ENCODE measurements at regions not wholly inside any gene's neighbourhood (a gene's known extent, or its start where the extent isn't known, plus 50 kb on each side); places are given as distances from the start of the nearest gene placed in this dataset.

DNA sequence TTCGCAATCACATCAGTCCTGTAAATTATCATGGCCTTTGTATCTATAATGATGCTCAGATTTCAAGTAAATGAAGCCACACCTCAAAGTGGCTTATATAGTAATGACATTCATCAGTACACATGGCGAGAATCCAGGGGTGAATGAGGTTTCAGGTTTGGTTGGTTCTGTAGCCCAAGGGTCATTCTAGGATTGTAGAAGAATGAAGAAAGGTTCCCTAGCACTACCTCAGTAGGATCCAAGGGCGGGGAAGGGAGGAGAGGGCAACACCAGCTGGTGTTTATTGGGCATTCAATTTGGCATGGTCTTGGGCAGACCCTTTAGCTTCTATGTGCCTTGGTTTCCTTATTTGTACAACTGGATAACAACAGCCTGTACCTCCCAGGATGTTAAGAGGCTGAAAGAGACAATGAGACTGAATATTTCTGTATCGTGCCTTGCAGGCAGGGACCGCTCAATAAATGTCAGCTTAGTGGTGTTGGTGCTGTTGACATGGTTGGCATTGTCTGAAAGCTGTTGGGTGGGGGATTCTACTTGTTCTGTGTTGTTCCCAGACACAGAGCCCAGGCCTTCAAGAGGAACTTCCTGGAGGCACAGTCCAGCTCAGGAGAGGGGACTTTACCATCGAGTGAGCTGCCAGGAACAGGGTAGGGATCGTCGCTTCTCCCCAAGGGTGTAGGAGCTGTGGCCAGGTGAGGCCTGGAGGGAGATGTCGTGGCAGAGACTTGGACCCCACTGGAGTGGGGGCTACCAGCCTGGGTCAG lies 388.2 kb downstream of the PTPRU start:
- Histone ChIP-seq H3K9me3 (peaks cover 0 to 14% (median 11%) of the 10 kb centered on the region in 4 donors), H3K36me3 (no peaks in the 10 kb centered on the region), H3K4me1 (no peaks in the 10 kb centered on the region), H3K27me3 (peaks cover 0 to 19% (median 0%) of the 10 kb centered on the region in 4 donors), H3K27ac (replicated peaks in 1 of 4) (no peak overlapping the region), H3K4me3 (no peak overlapping the region)
- DNase-seq (ENCODE audit: extremely low spot score), result peak; percentile 86
- no peak for TF ChIP-seq POLR2AphosphoS5 (IDR thresholded peaks at IDR 0.05)
- TF ChIP-seq, protein P1, sequence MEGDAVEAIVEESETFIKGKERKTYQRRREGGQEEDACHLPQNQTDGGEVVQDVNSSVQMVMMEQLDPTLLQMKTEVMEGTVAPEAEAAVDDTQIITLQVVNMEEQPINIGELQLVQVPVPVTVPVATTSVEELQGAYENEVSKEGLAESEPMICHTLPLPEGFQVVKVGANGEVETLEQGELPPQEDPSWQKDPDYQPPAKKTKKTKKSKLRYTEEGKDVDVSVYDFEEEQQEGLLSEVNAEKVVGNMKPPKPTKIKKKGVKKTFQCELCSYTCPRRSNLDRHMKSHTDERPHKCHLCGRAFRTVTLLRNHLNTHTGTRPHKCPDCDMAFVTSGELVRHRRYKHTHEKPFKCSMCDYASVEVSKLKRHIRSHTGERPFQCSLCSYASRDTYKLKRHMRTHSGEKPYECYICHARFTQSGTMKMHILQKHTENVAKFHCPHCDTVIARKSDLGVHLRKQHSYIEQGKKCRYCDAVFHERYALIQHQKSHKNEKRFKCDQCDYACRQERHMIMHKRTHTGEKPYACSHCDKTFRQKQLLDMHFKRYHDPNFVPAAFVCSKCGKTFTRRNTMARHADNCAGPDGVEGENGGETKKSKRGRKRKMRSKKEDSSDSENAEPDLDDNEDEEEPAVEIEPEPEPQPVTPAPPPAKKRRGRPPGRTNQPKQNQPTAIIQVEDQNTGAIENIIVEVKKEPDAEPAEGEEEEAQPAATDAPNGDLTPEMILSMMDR (IDR thresholded peaks at IDR 0.05), result no peak
- TF ChIP-seq POLR2A (IDR thresholded peaks at IDR 0.05; ENCODE audit: low read depth), result no peak
- TF ChIP-seq EP300 (IDR thresholded peaks at IDR 0.05), result no peak
- 78% methylated on average over 9 of the region's 9 CpGs for WGBS
- intact Hi-C loops (cut with DNase I), result no loop called here

DNA sequence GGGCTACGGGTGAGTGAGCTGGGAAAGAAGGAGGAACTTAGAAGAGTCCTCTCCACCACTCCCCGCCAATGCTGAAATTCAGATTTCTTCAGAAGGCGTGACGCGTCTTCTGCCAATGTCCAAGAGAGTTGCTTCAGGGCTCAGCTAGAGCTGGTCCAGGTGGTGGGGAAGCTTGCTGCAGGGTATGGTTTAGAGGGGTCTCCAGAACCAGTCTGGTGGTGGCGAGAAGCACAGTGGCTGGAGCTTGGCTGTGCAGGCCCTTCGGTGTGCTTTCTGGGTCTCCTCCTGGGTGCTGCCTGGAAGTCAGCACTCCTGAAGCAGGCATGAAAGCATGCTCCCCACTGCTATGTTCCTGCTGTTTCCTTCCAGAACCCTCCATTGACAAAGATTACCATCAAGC lies 387.2 kb downstream of the PTPRU start:
- H3K27me3 ChIP-seq, result peaks cover 0 to 19% (median 0%) of the 10 kb centered on the region in 4 donors
- peak; percentile 62 for DNase-seq (ENCODE audit: extremely low spot score)
- H3K4me3 ChIP-seq, result no peak overlapping the region
- H3K36me3 ChIP-seq, result no peaks in the 10 kb centered on the region
- intact Hi-C loops (cut with DNase I), result no loop called here
- 88% methylated on average over 7 of the region's 7 CpGs for WGBS
- peaks cover 0 to 11% (median 9%) of the 10 kb centered on the region in 4 donors for H3K9me3 ChIP-seq
- TF ChIP-seq, protein P1 (IDR thresholded peaks at IDR 0.05), result no peak
- TF ChIP-seq POLR2A (IDR thresholded peaks at IDR 0.05; ENCODE audit: low read depth) (no peak), EP300 (IDR thresholded peaks at IDR 0.05) (no peak), POLR2AphosphoS5 (IDR thresholded peaks at IDR 0.05) (no peak)
- H3K27ac ChIP-seq (replicated peaks in 1 of 4), result no peak overlapping the region
- H3K4me1 ChIP-seq, result no peaks in the 10 kb centered on the region

DNA sequence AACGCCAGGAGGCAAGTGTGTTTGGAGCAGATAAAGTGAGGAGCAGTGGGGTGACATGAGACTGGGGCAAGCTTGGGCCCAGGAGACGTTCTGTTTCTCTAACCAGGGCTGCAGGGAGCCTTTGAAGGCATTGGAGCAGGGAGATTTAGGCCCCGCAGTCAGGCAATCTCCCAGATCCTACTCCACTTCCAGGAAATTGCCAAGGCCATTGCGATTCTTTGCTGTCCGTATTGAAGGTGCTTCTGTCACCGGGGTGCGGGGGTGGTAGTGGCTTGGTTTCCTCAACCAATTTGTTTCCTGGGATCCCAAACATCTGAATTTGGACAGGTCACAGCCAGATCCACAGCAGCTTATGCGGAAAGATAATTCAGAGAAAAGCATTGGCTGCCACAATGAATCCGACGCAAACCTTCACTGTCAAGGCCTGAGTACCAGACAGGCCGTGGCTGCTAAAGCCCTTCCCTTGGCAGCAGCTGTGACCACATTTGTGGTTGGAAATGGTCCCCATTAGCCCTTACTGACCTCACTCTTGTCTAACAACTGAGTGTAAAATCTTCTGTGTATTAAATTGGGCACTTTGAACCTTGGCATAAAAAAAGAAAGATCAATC lies 385.6 kb downstream of the PTPRU start:
- intact Hi-C loops (cut with DNase I), result no loop called here
- 85% methylated on average over 11 of the region's 11 CpGs for WGBS
- H3K27ac ChIP-seq (replicated peaks in 1 of 4), result no peak overlapping the region
- peaks cover 0 to 19% (median 0%) of the 10 kb centered on the region in 4 donors for H3K27me3 ChIP-seq
- no peak overlapping the region for H3K4me3 ChIP-seq
- H3K36me3 ChIP-seq, result no peaks in the 10 kb centered on the region
- TF ChIP-seq EP300 (IDR thresholded peaks at IDR 0.05), result no peak
- TF ChIP-seq, protein P1 (IDR thresholded peaks at IDR 0.05), result no peak
- TF ChIP-seq POLR2A (IDR thresholded peaks at IDR 0.05; ENCODE audit: low read depth), result no peak
- no peak for TF ChIP-seq POLR2AphosphoS5 (IDR thresholded peaks at IDR 0.05)
- no peaks in the 10 kb centered on the region for H3K4me1 ChIP-seq
- H3K9me3 ChIP-seq, result no peaks in the 10 kb centered on the region
- peak; percentile 53 for DNase-seq (ENCODE audit: extremely low spot score)

DNA sequence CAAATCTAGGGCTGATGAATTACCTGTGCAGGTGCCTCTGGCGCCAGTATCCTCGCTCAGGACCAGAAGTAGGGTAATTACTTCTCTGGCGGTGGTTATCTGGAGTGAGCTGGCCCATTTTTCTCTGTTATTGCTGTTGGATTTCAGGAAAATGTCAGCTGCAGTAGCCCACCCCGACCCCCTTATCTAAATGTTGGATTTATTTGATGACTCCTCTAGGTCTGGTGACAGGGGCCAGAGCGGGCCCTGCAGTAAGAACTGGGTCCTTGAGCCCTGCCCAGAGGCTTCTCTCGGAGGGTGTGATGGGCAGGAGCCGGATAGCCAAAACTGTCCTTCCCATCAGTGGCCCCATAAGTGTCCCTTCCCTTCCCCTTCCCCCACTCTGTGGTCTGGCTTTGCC lies 384.3 kb downstream of the PTPRU start:
- Histone ChIP-seq H3K27me3 (peaks cover 0 to 13% (median 0%) of the 10 kb centered on the region in 4 donors), H3K4me3 (no peak overlapping the region), H3K36me3 (no peaks in the 10 kb centered on the region), H3K9me3 (no peaks in the 10 kb centered on the region), H3K27ac (replicated peaks in 1 of 4) (no peak overlapping the region), H3K4me1 (no peaks in the 10 kb centered on the region)
- peak; percentile 68 for DNase-seq (ENCODE audit: extremely low spot score)
- WGBS, result 93% methylated on average over 7 of the region's 7 CpGs
- intact Hi-C loops (cut with DNase I), result no loop called here
- no peak for TF ChIP-seq POLR2A (IDR thresholded peaks at IDR 0.05; ENCODE audit: low read depth)
- TF ChIP-seq EP300 (IDR thresholded peaks at IDR 0.05), result no peak
- no peak for TF ChIP-seq POLR2AphosphoS5 (IDR thresholded peaks at IDR 0.05)
- TF ChIP-seq, protein P1 (IDR thresholded peaks at IDR 0.05), result no peak

Measured in esophagus muscularis mucosa (tissue), 4 donors.